ENCODE measurements at regions not wholly inside any gene's neighbourhood (a gene's known extent, or its start where the extent isn't known, plus 50 kb on each side); places are given as distances from the start of the nearest gene placed in this dataset.

GRCh38 chr2:192718340-192718739, 523.6 kb upstream of the TMEFF2 start:
- Histone ChIP-seq H4K20me1 (ENCODE audit: insufficient read depth, low read length) (no peaks in the 10 kb centered on the region), H2AFZ (ENCODE audit: insufficient read depth, low read depth, low read length, poor library complexity, severe bottlenecking) (no peak overlapping the region), H3K4me2 (replicated peaks; ENCODE audit: extremely low read depth, low read length, poor library complexity, severe bottlenecking) (no peak overlapping the region), H3K4me1 (ENCODE audit: control insufficient read depth in 1 of 2, insufficient read depth in 2 of 2, low read length in 2 of 2) (no peaks in the 10 kb centered on the region), H3K27ac (ENCODE audit: low read depth in 1 of 2, low read length in 2 of 2) (no peak overlapping the region), H3K9me3 (replicated peaks in 1 of 2; ENCODE audit: control insufficient read depth in 1 of 2, insufficient read depth in 1 of 2, low read length in 2 of 2) (peaks cover 0 to 3% of the 10 kb centered on the region in 2 donors), H3K36me3 (replicated peaks in 1 of 2; ENCODE audit: control insufficient read depth in 1 of 2, insufficient read depth in 2 of 2, low read length in 2 of 2) (no peaks in the 10 kb centered on the region), H3K27me3 (ENCODE audit: control insufficient read depth in 2 of 2, insufficient read depth in 2 of 2, low read length in 2 of 2) (no peaks in the 10 kb centered on the region), H3K4me3 (replicated peaks in 1 of 3; ENCODE audit: low read depth in 2 of 3, low read length in 3 of 3) (no peak overlapping the region), H3K79me2 (ENCODE audit: insufficient read depth, low read length) (no peaks in the 10 kb centered on the region), H3K9ac (ENCODE audit: insufficient read depth, low read length, poor library complexity, severe bottlenecking) (no peak overlapping the region)
- H3K4me3 Mint-ChIP-seq, result no peak overlapping the region
- peaks cover 0 to 7% (median 2%) of the 10 kb centered on the region in 7 donors for H3K9me3 Mint-ChIP-seq
- DNase-seq, result no peak
- H3K27ac Mint-ChIP-seq, result no peak overlapping the region
- no peak for TF ChIP-seq CTCF (IDR thresholded peaks at IDR 0.05)
- no CpG with 5 or more reads among the region's 3 CpGs for WGBS (ENCODE audit: insufficient coverage)
- intact Hi-C loops (cut with micrococcal nuclease), result no loop called here
- H3K27me3 Mint-ChIP-seq (ENCODE audit: low read depth in 3 of 3), result no peaks in the 10 kb centered on the region
- H3K4me1 Mint-ChIP-seq, result no peaks in the 10 kb centered on the region
- no peaks in the 10 kb centered on the region for H3K36me3 Mint-ChIP-seq

DNA sequence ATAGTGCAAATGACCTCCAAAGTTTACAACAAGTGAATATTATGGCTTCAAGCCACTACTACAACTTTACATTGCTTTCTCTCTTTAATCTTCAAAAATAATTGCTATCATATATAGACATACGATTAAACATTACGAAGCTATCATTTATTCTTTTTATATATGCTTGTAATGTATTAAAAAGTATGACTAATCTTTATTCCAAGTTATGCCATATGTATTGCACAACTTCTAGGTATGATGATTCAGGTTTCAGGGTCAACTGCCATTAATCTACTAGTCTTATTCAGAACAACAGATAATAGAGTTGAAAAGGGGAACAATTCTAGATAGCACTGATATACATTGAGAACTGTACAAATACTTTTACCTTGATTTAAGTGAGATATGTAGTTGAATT, 506.2 kb upstream of the TMEFF2 start:
- Histone ChIP-seq H4K20me1 (ENCODE audit: insufficient read depth, low read length) (no peaks in the 10 kb centered on the region), H3K36me3 (replicated peaks in 1 of 2; ENCODE audit: control insufficient read depth in 1 of 2, insufficient read depth in 2 of 2, low read length in 2 of 2) (no peaks in the 10 kb centered on the region), H3K79me2 (ENCODE audit: insufficient read depth, low read length) (no peaks in the 10 kb centered on the region), H3K4me2 (replicated peaks; ENCODE audit: extremely low read depth, low read length, poor library complexity, severe bottlenecking) (no peak overlapping the region), H2AFZ (ENCODE audit: insufficient read depth, low read depth, low read length, poor library complexity, severe bottlenecking) (no peak overlapping the region), H3K27ac (ENCODE audit: low read depth in 1 of 2, low read length in 2 of 2) (no peak overlapping the region), H3K4me1 (ENCODE audit: control insufficient read depth in 1 of 2, insufficient read depth in 2 of 2, low read length in 2 of 2) (no peaks in the 10 kb centered on the region), H3K9ac (ENCODE audit: insufficient read depth, low read length, poor library complexity, severe bottlenecking) (no peak overlapping the region), H3K9me3 (replicated peaks in 1 of 2; ENCODE audit: control insufficient read depth in 1 of 2, insufficient read depth in 1 of 2, low read length in 2 of 2) (no peaks in the 10 kb centered on the region), H3K27me3 (ENCODE audit: control insufficient read depth in 2 of 2, insufficient read depth in 2 of 2, low read length in 2 of 2) (no peaks in the 10 kb centered on the region), H3K4me3 (replicated peaks in 1 of 3; ENCODE audit: low read depth in 2 of 3, low read length in 3 of 3) (no peak overlapping the region)
- Mint-ChIP-seq H3K36me3 (no peaks in the 10 kb centered on the region), H3K27me3 (ENCODE audit: low read depth in 3 of 3) (no peaks in the 10 kb centered on the region), H3K27ac (no peak overlapping the region), H3K4me1 (no peaks in the 10 kb centered on the region), H3K9me3 (no peaks in the 10 kb centered on the region), H3K4me3 (no peak overlapping the region)
- WGBS (ENCODE audit: insufficient coverage), result no CpG with 5 or more reads among the region's 2 CpGs
- intact Hi-C loops (cut with micrococcal nuclease), result no loop called here
- no peak for DNase-seq
- no peak for TF ChIP-seq CTCF (IDR thresholded peaks at IDR 0.05)

Data from CD14-positive monocyte (primary cell).